ENCODE measurements at regions not wholly inside any gene's neighbourhood (a gene's known extent, or its start where the extent isn't known, plus 50 kb on each side); places are given as distances from the start of the nearest gene placed in this dataset.

DNA sequence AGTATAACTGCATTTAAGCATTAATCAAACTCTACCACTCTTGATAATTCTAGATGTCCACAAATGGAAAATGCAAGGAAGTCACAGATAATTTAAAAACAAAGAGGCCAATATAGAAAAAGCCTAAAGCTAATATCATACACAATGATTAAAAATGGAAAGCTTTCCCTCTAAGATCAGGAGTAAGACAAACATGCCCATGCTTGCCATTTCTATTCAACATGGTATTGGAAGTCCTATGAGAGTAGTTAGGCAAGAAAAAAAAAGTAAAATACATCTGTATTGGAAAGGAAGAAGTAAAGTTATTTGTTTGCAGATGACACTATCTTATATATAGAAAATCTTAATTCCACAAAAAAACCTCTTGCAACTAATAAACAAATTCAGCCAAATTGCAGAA is 164.6 kb upstream of the FERMT1 start:
- TF ChIP-seq, protein P1, sequence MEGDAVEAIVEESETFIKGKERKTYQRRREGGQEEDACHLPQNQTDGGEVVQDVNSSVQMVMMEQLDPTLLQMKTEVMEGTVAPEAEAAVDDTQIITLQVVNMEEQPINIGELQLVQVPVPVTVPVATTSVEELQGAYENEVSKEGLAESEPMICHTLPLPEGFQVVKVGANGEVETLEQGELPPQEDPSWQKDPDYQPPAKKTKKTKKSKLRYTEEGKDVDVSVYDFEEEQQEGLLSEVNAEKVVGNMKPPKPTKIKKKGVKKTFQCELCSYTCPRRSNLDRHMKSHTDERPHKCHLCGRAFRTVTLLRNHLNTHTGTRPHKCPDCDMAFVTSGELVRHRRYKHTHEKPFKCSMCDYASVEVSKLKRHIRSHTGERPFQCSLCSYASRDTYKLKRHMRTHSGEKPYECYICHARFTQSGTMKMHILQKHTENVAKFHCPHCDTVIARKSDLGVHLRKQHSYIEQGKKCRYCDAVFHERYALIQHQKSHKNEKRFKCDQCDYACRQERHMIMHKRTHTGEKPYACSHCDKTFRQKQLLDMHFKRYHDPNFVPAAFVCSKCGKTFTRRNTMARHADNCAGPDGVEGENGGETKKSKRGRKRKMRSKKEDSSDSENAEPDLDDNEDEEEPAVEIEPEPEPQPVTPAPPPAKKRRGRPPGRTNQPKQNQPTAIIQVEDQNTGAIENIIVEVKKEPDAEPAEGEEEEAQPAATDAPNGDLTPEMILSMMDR (IDR thresholded peaks at IDR 0.05), result no peak
- no peak for TF ChIP-seq POLR2A (IDR thresholded peaks at IDR 0.05)
- no peak for TF ChIP-seq EP300 (IDR thresholded peaks at IDR 0.05)

Measured in ovary (tissue), 3 donors.